Neural progenitor cell (in vitro differentiated cells): ENCODE measurements at regions not wholly inside any gene's neighbourhood (a gene's known extent, or its start where the extent isn't known, plus 50 kb on each side); places are given as distances from the start of the nearest gene placed in this dataset.
"Not testable (repeated sequence)": the region's sequence is repeated elsewhere in the genome, so short reads cannot be mapped to it uniquely, and the experiment has no call there.

ENCODE experiments used
- EZH2 ChIP-seq: fragments of 200-600 bp; sonication (generic); IDR thresholded peaks from 2 replicates; pipeline ENCODE4 v1.6.1; 2017; ENCODE audit warnings: antibody characterized with exemption, mild to moderate bottlenecking, moderate library complexity
- TF ChIP-seq, protein P1 (sequence below): fragments of 200-600 bp; sonication (generic); IDR thresholded peaks from 2 replicates; pipeline ENCODE4 v1.5.1; 2017; ENCODE audit warnings: antibody characterized with exemption, mild to moderate bottlenecking

DNA sequence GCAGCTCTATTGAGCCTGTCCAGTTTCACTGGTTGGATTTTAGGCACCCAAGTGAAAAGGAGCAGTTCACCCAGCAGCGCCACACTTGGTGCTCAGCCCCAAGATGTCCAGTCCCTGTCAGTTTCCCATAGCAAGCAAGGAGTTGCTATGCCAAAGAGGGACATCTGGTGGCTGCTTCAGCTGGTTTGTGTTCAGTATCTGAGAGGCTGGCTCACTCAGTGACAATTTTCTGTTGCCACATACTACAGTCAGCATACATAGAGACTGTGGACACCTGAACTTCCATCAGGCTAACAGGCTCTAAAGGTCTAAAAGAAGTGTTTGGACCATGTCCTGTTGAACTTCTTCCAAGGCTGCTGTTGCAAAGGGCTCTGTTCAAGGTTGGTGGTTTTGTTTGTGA is 453.9 kb downstream of the RPIA start:
- TF ChIP-seq, protein P1, sequence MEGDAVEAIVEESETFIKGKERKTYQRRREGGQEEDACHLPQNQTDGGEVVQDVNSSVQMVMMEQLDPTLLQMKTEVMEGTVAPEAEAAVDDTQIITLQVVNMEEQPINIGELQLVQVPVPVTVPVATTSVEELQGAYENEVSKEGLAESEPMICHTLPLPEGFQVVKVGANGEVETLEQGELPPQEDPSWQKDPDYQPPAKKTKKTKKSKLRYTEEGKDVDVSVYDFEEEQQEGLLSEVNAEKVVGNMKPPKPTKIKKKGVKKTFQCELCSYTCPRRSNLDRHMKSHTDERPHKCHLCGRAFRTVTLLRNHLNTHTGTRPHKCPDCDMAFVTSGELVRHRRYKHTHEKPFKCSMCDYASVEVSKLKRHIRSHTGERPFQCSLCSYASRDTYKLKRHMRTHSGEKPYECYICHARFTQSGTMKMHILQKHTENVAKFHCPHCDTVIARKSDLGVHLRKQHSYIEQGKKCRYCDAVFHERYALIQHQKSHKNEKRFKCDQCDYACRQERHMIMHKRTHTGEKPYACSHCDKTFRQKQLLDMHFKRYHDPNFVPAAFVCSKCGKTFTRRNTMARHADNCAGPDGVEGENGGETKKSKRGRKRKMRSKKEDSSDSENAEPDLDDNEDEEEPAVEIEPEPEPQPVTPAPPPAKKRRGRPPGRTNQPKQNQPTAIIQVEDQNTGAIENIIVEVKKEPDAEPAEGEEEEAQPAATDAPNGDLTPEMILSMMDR: not testable (repeated sequence)
- not testable (repeated sequence) for TF ChIP-seq EZH2
